ENCODE measurements at regions not wholly inside any gene's neighbourhood (a gene's known extent, or its start where the extent isn't known, plus 50 kb on each side); places are given as distances from the start of the nearest gene placed in this dataset.
"Not testable (repeated sequence)": the region's sequence is repeated elsewhere in the genome, so short reads cannot be mapped to it uniquely, and the experiment has no call there.

DNA sequence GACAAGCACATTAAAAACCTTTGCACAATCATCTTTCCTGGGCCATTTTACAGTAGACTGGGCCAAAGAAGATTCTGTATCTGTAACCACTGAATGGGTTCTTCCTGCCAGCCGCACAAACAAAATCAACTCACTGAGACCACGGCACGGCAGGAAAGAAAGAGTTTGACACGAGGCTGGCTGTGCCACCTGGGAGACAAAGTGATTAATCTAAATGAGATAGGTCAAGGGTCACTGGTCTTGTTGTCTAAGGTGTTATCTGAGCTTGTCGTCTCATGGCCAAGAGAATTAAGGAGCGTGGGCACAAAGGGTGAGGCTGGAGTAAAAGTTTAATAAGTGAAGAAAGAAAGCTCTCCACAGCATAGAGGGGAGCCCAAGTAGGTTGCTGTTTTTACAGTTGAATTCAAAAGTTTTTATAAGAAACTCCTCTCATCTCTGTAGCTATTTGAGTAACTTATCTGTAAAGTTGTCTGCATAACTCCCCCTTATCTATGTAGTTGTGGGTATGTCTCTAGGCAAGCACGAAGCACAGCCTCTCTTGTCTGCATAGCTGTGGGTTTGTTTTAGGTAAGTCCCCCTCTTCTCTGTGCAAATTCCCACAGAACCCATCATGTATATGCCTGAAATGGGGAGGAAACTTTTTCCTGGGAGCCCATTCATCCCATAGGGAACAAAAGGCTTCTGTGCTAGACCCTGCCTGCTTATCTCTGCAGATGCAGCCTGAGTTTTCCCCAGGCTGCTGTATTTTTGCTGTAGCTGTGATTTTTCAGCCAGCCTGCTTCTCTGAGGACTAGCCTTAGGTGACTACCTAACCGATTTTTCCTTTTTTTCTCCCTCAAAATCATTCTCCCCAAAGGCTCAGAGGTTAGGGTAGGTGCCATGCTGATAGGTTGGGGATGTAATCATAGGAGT lies 1314.6 kb upstream of the TMEM132C start:
- DNase-seq (ENCODE audit: low read depth in 2 of 2) = no peak

DNA sequence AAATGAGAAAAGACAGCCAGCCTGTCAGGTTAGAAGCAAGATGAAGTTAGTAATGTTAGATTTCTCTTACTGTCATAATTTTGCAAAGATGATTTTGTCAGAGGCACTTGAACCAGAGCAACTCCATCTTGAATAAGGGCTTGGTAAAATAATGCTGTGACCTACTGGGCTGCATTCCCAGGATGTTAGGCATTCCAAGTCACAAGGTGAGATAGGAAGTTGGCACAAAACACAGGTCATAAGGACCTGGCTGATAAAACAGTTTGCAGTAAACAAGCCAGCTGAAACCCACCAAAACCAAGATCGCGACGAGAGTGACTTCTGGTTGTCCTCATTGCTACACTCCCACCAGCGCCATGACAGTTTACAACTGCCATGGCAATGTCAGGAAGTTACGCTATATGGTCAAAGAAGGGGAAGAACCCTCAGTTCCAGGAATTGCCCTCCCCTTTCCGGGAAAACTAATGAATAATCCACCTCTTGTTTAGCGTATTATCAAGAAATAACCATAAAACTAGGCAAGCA lies 1313.5 kb upstream of the TMEM132C start:
- DNase-seq (ENCODE audit: low read depth in 2 of 2) = no peak

DNA sequence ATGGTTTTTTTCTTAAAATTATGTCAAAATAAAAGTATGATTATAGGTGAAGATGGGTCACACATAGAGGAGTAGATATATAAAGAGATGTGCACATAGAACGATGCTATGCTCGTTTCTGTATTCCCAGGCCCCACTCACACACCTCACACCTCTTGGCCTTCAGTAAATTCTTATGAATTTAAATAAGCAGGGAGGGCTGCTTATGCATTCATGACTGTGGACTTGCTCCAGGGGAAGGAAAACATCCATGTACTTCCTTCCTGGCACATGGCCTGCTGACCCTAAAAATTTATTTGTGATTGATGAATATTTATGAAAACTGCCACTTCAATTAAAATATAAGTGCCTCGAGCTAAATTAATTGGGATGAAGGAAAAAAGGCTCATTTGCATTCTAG lies 1306.7 kb upstream of the TMEM132C start:
- DNase-seq (ENCODE audit: low read depth in 2 of 2) = no peak

DNA sequence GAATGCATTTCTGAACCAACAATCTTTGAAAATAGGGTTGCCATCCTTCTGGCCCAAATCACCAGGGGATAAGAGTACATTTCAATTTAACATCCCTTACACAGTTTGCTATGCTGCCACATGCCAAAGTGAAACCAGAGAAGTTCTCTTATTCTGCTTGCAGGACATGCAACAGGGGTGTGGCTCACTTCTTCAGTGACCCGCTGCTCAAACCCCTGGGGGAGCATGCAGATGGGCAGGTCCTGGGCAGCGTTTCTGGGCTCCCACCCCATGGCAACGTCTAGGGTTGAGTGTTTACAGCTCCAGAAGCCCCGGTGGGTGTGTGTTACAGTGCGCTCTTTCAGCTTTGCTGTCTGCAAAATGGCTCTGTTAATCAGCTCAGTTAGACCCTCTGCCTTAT lies 1306.3 kb upstream of the TMEM132C start:
- no peak for DNase-seq (ENCODE audit: low read depth in 2 of 2)

DNA sequence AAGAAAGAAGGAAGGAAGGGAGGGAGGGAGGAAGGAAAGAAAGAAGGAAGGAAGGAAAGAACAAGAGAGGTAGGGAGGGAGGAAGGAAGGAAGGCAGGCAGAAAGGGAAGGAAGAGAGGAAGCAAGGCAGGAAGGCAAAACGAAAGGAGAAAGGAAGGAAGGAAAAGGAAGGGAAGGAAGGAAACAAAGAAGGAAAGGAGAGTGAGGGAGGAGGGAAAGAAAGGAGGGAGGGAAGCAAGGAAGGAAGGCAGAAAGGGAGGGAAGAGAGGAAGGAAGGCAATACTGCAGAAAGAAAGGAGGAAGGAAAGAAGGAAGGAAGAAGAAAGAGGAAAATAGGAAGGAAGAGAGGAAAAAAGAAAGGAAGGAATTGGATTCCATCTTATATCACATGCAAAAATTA lies 1303.1 kb upstream of the TMEM132C start:
- DNase-seq (ENCODE audit: low read depth in 2 of 2) = no peak

DNA sequence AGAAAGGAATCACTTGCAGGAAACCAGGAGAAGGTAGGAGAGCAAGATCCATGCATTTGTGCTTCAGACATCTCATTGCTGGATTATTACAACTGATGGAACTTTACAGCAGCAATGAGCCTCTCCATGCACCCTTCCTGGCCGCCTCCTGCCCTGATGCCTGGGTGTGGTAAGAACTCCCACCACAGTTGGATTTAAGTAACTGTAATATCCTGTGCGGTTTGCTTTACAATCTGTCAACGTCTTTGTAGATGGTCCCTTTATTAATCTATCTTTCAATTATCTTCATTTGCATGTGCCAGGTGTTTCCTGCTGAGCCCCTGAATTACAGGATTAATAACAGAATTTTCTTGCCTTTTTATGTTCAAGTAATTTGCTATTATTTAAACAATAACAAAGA lies 1300.5 kb upstream of the TMEM132C start:
- no peak for DNase-seq (ENCODE audit: low read depth in 2 of 2)

DNA sequence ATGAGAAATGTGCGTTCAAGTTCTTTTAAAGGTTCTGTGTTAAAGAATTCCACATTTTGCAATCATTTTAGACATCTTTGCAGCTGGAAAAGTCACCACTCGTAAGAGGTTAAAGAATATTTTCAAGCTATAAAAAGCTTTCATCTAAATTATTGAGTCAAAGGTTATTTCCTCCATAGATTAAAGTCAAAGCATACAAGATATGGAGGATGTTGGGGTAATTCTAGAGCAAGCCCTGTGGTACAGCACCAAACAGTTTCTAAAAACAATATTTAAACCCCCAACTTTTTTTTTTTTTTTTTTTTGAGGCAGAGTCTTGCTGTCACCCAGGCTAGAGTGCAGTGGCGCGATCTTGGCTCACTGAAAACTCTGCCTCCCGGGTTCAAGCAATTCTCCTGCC lies 1299.8 kb upstream of the TMEM132C start:
- no peak for DNase-seq (ENCODE audit: low read depth in 2 of 2)

DNA sequence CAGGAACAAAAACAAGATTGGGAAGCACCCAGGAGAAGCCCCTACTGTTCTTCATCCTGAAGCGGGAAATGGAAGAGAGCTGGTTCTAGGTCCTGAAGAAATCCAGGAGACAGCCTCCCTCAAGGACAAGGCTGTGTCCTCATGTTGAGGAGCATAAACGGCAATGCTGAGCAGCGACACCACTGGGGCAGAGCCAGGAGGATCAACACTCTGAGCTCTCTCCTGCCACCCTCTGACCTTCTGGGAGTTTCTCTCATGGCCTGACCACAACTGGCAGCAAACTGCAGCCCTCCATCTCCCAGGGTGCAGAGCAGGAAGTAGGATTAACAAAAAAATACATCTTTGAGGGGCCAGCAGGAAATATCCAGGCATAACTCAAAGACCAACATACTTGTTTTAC lies 1292.2 kb upstream of the TMEM132C start:
- DNase-seq (ENCODE audit: low read depth in 2 of 2) = no peak

DNA sequence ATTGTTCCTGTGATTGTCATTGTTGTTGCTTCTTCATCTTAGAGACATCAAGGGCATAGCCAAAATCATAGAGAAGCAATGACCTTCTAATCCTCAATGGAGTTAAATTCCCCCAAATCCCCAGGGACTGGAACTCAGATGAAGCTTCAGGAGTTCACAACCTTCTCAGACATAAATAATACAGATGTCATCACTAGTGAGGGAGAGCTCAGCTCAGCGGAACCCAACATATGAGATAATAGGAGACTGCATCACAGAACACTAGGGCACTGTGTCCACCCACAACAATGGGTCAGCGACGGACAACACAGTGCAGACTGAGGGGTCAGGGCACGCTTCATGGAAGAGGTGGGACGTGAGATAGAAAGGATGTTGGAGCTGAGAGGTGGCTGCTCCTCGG lies 1290.4 kb upstream of the TMEM132C start:
- DNase-seq (ENCODE audit: low read depth in 2 of 2) = no peak

DNA sequence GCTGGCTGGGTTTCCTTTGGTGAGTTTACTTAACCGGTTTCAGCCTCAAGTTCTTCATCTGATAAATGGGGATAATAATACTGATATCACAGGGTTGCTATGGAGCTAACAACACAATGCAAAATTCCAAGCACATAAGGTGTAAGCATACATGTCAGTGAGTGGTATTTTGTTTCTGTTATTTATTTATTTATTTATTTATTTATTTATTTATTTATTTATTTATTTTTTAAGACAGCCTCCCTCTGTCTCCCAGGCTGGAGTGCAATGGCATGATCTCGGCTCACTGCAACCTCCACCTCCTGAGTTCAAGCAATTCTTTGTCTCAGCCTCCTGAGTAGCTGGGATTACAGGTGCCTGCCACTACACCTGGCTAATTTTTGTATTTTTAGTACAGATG lies 1287.4 kb upstream of the TMEM132C start:
- DNase-seq (ENCODE audit: low read depth in 2 of 2) = not testable (repeated sequence)

DNA sequence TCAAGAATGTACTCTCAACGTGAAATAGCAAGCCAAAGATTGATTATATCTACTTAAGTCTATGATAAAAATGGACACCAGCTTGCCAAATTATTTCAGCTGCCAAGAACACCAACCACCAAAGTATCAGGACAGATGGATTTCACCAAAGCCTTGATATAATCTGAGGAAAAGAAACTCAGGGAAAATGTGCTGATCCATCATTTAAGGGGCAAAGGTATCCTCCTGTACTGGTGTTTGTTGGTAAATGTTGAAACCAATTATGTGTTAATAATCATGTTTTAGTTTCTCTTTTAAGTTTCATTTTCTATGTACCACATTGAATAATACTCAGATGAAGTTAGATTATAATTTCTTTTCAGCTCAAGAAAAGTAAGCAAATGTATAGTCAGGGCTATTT lies 1284.3 kb upstream of the TMEM132C start:
- no peak for DNase-seq (ENCODE audit: low read depth in 2 of 2)

DNA sequence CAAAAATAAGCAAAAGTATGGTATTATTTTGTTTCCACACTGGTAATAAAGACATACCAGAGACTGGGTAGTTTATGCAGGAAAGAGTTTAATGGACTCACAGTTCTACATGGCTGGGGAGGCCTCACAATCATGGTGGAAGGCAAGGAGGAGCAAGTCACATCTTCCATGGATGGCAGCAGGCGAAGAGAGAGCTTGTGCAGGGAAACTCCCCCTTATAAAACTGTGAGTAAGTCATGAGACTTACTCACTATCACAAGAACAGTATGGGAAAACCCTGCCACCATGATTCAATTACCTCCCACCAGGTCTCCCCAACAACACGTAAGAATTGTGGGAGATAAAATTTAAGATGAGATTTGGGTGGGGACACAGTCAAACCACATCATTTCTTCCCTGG lies 1283.2 kb upstream of the TMEM132C start:
- not testable (repeated sequence) for DNase-seq (ENCODE audit: low read depth in 2 of 2)

DNA sequence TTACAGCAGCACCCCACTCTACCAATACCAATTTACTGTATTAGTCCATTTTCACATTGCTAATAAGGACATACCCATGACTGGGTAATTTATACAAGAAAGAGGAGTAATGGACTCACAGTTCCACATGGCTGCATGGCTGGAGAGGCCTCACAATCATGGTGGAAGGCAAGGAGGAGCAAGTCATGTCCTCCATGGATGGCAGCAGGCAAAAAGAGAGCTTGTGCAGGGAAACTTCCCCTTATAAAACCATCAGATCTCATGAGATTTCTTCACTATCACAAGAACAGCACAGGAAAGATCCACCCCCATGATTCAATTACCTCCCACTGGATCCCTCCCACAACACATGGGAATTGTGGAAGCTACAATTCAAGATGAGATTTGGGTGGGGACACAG lies 1281.3 kb upstream of the TMEM132C start:
- not testable (repeated sequence) for DNase-seq (ENCODE audit: low read depth in 2 of 2)

DNA sequence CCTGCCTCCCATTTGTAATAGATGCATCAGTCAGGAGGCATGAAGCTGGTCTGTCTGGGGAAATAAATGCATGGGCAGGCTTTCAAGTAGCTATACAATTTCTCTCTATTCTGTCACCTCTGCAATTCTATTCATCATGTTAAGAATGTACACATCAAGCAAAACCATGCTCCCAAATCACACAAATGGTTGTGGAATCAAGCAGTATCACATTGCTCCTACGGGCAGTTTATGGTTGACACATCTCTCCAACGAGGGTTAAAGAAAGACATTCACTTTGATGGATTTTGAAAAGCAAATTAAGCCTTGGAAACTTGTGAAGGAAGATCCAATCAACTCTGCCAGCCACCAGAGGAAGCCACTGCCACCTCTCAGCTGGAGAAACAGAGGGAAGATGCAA lies 1277.4 kb upstream of the TMEM132C start:
- DNase-seq (ENCODE audit: low read depth in 2 of 2) = no peak

DNA sequence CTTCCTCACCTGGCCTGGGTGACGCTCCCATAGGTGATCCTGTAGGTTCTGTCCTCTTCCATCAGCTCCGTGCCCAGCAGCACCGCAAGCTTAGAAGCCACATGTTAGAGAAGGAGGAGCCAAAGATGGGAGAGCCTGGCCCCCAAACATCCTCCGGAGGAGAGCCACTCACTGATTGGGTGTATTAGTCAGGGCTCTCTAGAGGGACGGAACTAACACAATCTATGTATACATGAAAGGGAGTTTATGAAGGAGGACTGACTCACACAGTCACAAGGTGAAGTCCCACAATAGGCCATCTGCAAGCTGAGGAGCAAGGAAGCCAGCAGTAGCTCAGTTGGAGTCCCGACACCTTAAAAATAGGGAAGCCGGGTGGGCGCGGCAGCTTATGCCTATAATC lies 1273.1 kb upstream of the TMEM132C start:
- DNase-seq (ENCODE audit: low read depth in 2 of 2) = no peak

DNA sequence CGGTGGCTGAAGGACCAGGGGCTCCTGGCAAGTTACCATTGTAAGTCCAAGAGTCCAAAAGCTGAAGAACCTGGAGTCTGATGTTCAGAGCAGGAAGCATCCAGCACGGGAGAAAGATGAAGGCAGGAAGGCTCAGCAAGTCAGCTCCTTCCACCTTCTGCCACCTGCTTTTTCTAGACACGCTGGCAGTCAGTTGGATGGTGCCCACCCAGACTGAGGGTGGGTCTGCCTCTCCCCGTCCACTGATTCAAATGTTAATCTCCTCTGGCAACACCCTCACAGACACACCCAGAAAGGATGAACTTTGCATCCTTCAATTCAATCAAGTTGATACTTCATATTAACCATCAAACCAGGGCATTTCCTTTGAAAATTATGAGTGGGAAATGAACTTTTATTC lies 1272.4 kb upstream of the TMEM132C start:
- no peak for DNase-seq (ENCODE audit: low read depth in 2 of 2)

DNA sequence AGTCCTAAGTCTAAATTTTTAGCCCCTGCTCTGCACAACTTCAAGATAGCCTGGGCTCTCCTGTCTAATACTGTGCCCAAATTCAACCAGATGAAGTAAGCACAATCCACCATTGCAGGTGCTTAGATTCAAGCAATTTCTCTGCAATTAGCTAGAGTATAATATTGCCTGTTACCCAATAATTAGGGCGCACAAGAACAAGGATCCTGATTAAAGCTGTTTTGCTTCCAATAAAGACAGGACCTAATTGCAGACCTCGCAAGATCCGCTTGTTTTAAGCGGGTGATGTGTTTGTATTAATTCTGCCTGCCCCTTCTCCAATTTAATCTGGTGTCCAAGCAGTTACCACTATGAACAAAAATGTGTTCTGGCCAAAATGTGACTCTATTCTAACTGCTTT lies 1268.9 kb upstream of the TMEM132C start:
- DNase-seq (ENCODE audit: low read depth in 2 of 2) = no peak

DNA sequence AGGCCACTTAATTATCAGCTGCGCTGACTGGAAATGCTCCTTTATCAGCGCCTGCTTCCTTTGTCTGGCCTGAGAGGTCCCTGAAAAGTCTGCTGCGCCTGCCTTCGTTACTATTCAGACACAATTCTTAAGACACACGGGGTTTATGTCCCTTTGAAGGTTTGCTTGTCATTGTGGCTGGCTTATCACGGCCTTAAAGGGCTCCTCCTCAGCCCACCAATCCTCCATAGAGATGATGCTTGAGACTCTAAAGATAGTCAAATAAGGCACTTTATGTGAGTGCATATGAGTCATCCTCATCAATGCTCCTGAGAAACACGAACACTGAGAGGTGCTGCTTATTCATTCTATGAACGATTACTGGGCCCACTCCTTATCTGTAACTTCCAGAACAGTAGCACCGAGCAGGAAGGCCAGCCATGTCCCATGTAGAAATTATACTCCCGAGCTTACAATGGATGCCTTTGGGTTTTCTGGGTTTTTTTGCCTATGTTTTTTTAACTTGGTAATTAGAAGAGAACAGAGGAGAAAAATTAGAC lies 1268.2 kb upstream of the TMEM132C start:
- no peak for DNase-seq (ENCODE audit: low read depth in 2 of 2)

DNA sequence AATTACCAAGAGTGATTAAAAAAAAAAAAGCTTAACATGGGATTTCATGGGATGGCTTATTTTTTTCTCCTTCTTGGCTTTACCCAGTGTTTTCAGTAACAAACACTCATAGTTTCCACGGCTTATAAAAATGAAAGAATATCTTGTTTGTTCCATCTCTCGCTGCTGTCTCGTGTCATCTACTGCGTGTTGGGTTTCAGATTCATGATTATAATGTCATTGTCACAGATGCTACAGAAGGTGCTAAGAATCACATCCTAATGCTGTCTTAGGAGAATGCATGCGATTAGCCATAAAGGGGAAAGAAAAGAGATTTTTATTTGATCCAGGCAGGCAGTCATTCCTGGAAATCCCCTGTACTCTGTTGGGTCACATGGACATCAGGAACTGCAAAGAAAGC lies 1267.6 kb upstream of the TMEM132C start:
- DNase-seq (ENCODE audit: low read depth in 2 of 2) = no peak

DNA sequence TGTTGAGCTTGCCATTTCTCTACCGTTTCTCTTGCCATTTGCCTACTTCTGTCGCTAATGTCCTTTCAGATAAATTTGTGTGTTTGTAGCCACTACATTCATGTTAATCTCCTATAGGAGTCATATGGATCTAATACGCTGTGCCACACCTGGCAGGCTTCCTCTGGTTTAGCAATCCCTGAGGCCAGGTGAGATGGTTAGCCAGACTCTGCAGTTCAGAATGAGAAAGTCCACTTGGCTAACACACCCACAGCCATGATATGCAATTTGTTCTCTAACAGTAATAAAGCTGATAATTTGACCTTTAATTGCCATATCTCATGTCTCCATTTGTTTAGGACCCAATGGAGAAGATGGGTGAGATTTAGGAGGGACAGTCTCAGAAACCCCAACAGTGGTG lies 1261.6 kb upstream of the TMEM132C start:
- DNase-seq (ENCODE audit: low read depth in 2 of 2) = no peak

DNA sequence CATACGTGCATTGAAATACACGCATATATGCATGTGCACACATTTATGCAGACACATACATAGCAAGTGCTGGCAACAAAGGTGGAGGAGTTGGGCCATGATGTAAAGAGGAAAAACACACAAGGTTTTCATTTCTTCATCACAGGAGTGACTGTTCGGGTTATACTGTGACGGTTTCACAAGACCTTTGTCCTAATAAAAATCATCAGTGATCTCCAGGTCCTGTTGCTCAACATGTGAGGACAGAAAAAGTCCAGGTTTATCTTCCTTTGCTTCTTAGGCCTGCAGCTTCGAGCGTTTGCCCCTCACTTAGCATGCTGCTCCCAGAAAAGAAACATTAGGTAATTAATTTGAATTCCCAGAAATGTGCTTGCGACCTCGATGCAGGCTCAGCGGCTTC lies 1260.0 kb upstream of the TMEM132C start:
- DNase-seq (ENCODE audit: low read depth in 2 of 2) = no peak

DNA sequence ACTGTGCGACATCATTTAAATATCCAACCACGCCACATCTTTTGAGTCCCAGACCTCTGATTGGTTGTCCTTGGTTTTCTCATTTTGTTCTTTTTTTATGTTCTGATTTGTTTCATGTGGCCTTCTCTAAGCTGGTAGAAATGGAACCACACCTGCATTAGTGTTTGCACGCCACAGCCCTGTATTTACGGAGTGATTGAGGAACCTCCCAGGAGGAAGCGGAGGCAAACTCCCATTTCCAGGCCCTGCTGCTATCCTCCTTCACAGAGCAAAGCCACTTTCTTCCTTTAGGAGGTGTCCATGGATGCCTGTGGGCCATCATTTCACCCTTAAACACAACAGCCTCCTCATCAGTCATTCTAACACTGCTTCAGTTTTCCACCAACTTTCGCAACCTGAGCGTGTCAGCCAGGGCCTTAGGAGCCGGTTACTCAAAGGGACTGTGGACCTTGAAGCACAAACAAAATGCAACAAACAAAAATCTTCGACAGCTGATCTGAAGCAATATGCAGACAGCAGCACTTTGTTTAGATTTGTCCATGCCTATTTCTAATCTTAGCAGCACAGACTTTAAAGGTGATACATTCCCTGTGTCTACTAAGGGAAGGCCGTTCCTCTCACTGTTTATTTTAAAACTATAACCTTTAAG lies 1258.1 kb upstream of the TMEM132C start:
- no peak for DNase-seq (ENCODE audit: low read depth in 2 of 2)

DNA sequence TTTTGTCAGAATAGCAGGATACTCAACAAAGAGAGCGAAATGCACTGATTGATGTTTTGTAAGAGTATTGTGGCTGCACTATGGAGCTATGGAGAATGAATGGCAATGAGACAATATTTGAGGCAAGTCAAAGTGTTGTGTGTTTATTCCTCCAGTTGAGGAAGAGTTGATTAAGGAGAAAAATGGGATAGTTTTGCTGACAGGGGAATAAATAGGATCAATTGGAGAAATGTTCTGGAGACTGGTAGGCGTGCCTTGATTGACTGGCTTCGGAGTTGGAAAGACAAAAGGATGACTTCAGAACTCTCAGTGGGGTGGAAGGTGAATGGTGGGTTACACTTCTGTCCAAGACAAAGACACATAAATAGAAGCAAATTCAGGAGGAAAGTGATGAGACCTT lies 1254.9 kb upstream of the TMEM132C start:
- DNase-seq (ENCODE audit: low read depth in 2 of 2) = no peak
